Activated CD4-positive, alpha-beta T cell treated with anti-CD3 and anti-CD28 coated beads, Interleukin-2, Interleukin-6, amounts not matched to agents 100 ng/mL and 50 ng/mL, durations not matched to agents 16 hours and 8 hours (primary cell): ENCODE measurements at regions not wholly inside any gene's neighbourhood (a gene's known extent, or its start where the extent isn't known, plus 50 kb on each side); places are given as distances from the start of the nearest gene placed in this dataset.
"Not testable (repeated sequence)": the region's sequence is repeated elsewhere in the genome, so short reads cannot be mapped to it uniquely, and the experiment has no call there.

Source experiments
- DNase-seq: peaks from one replicate; pipeline ENCODE4 v3.0.0-alpha.2; 2020

DNA sequence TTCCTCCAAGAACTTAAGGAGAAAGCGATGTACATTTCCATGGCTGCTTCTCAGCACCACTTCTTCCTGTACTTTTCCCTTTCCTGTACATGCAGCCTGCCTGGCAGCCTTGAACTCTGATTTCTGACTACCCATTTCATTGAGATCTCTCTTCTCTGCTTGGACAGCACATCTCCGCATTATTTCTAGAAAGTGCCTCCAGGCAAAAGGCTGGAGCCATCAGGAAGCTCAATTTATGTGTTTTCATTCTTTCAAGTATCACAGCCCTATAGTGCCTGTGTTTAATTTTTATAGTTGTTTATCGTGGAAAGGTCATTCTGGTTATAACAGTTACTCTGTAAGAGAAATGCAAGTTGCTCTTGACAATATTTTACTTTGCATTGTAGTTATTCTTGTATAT, 688.0 kb upstream of the ANKRD30A start:
- DNase-seq = no peak

DNA sequence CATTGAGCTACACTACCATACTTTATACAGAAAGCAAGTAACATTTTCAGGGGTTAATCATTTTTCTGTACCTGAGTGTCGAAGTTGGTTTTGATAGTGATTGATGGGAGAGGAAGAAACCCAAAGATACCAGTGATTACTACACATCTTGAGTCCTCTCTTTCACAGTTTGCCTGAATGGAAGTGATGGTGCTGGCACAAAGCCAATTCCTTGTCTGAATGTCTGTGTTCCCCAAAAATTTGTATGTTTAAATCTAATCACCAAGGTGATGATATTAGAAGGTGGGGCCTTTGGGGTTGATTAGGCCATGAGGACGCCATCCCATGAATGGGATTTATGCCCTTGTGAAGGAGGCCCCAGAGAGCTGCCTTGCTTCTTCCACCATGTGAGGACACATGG, 696.9 kb upstream of the ANKRD30A start:
- no peak for DNase-seq

DNA sequence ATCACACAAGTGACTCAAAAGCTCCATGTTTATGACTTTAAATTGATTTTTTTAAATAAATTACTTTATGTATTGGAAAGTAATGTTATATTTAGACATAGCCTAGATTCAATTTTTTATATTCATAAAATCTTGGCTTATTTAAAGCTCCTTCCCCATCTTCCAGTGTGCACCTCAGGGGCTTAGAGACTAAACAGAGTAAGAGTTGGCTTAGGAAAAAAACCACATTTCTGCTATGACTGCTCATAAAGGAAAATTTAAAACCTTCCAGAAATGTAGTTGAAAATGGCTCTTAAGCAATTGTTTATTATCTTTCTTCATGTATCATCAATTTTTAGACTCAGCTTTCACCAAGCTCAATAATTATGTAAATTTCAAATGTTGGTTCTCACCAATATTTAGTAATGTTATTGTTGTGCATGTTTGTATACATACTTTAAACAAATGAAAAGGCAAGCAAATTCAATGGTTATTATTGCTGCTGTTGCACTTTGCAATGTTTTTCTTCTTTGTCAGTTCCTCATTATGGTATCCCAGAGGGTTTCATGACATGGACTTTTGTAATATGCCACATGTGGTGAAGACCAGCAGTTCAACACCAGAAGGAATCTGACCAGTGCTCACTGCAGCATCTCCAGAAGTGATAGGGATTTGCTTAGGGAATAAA, 700.1 kb upstream of the ANKRD30A start:
- no peak for DNase-seq

DNA sequence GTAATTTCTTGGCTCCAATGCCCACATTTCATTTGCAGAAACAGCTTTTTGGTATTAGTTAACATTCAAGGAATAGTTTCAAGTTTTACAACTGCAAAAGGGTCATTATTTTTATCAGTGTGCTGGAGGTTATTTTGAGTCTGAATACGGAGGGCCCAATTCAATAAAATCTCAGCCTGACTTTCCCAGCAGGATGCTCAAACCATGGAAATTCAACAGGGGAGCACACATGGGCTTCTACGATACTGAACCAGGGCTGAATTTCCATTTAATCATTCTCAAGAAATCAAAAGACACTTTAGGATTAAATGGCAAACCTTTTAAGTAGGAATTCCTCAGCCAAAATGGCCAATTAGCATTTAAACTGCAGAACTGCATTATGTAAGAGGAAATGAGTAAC, 700.9 kb upstream of the ANKRD30A start:
- DNase-seq = no peak

DNA sequence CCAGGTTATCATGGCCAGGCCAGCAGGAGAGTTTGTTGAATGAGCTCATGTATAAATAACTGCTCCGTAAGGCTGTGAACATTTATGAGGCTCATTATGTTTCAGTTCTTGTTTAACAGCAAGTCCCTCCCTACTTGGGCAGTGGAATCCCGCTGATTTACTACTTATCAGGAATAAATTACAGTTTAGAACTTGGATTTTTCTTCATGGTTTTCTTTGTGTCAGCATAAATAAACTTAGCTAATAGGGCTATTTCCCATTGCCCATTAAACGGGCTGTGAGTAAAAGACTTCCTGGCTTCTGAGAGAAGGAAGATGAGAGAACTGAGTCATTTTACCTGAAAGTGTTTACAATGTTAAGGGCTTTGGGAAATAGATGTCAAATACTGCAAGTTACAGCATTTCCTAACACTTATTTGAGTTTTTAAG, 701.6 kb upstream of the ANKRD30A start:
- no peak for DNase-seq

DNA sequence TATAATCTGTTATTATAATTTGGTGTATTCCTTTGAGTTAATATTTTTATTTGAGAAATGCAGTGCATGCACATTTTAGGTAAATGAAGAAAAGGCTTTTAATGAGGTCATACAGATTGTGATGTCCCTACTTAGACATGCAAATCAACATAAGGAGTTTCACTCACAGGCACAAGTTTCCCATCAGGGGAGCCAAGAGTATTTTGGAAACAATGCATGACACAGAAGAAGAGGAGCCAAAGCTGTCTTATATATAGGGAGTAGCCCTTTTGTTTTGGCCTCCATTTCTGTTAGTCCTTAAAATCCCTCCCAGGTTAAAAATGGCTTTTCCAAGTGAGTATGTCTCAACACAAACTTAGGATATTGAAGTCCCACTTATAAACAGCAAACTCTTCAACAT, 703.4 kb upstream of the ANKRD30A start:
- DNase-seq = no peak

DNA sequence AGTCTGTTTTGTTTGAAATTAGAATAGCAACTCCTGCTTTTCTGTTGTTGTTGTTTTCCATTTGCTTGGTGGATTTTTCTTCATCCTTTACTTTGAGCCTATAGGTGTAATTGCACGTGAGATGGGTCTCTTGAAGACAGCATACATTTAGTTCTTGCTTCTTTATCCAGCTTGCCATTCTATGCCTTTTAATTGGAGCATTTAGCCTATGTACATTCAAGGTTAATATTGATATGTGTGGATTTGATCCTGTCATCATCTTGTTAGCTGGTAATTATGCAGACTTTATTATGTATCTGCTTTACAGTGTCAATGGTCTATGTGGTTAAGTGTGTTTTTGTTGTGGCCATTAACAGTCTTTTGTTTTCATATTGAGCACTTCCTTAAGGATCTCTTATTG, 708.9 kb upstream of the ANKRD30A start:
- no peak for DNase-seq

DNA sequence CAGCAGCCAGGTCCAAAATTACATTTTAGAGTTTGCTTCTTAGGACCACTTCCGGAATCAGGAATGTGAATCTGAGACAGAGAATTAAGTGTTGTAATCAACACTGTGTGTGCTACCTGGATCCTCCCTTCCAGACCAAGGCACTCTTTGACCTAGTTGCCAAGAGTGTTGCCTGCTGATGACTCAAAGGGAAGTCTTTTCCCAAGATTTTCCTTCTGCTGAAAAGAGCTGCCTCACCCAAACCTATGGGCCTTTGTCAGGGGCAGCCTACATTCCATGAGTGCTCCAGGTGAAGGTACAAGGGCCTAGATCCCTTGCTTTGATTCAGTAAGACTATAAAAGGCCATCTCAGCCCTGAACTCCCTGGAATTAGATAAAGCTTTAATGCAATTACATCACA, 712.5 kb upstream of the ANKRD30A start:
- no peak for DNase-seq

DNA sequence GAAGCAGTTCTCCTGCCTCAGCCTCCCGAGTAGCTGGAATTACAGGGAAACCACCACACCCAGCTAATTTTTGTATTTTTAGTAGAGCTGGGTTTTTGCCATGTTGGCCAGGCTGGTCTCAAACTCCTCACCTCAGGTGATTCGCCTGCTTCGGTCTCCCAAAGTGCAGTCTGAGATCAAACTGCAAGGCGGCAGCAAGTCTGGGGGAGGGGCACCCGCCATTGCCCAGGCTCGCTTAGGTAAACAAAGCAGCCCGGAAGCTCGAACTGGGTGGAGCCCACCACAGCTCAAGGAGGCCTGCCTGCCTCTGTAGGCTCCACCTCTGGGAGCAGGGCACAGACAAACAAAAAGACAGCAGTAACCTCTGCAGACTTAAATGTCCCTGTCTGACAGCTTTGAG, 725.2 kb upstream of the ANKRD30A start:
- DNase-seq = not testable (repeated sequence)

DNA sequence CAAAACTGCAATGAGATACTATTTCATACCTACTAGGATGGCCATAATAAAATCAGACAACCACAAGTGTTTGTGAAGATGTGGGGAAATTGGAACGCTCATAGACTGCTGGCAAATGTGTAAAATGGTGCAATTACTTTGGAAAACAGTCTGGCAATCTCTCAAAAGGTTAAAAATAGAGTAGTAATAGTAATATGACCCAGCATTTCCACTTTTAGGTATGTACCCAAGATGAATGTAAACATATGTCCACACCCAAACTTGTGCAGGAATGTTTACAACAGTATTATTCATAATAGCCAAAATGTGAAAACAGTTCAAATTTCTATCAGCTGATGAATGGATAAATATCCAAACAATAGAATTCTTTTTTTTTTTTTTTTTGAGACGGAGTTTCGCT, 731.6 kb upstream of the ANKRD30A start:
- no peak for DNase-seq

DNA sequence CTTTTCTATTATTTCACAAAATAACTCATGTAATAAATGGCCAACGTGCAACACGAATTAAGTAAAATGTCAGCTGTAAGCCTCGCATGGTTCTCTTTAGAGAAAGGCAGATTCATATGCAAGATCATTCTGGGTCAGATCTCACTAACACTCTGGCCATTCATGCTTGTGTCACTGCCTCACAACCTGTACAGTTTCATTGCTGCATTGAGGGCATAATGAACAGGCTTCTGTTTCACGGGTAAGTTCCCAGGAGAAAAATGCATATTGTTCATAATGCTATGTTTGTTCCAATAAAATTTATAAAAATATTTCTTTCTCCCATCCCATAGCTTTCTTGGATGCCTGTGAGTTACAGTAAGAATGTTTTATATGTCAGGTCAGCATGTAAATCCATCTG, 734.0 kb upstream of the ANKRD30A start:
- DNase-seq = no peak

DNA sequence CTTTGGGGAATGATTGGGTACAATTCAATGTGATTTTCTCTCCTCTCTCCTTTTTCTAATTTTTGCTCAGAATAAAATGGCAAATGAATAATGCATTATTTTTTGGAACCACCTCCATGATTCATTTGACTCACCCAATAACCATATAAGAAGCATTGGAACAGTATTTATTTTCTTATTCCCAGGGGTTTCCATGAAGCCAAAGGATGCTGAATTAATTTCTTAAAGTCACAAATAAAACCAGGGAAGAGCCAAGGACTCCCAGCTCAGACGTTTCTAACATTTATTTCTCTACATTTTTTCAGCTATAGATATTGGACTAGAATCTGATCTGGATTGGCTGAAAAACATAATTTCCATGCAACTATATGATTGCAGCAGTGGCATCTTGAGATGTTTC, 735.2 kb upstream of the ANKRD30A start:
- DNase-seq = no peak

DNA sequence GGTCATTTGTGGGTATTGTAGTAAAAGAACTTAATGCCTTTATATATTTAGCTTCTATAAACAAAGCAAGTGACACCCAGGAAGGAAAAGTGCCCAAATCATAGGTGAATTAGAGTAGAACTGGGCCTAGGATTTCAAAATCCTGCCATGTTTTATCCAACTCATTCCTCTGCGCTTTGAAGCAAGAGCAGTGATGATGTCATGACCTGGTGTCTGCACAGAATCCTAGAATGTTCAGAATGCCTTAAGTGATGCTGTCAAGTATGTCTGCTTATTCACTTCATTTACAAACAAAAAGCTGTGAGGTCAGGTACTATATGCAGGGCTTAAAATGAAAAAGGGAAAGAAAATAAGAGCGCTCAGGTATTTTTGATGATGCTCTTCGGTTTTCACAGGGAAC, 737.2 kb upstream of the ANKRD30A start:
- DNase-seq = no peak

DNA sequence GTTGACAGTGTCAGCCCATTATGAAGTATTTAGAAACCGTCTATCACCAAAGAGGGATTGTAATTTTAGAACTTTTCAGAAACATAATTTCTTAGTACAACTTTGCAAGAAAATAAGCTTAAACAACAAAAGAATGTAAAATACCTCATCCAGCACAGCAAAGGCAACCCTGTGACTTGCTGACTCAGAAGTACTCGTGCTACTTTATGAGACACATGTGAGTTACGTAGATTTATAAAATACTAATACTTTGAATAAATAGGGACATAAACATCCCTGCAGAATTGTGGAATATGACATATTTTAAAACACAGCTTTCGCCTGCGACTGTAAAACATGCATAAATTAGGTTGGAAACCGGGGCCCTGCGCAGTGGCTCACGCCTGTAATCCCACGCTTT, 739.7 kb upstream of the ANKRD30A start:
- DNase-seq = no peak

DNA sequence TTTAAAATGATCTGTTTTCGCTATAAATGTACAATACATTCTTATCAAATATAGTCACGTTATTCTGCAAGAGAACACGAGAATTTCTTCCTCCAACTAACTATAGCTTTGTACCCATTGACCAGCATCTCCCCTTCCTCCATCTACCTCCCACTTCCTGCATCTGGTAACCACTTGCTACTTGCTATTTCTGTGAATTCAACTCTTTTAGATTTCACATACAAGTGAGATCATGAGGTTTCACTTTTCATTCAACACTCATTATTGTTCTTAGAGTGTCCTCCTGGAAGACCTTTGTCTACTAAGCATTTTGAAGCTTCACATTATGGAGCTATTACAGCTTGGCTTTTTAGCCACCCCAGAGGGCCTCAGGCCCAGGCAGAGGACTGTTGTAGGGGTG, 741.3 kb upstream of the FZD8 start:
- no peak for DNase-seq

DNA sequence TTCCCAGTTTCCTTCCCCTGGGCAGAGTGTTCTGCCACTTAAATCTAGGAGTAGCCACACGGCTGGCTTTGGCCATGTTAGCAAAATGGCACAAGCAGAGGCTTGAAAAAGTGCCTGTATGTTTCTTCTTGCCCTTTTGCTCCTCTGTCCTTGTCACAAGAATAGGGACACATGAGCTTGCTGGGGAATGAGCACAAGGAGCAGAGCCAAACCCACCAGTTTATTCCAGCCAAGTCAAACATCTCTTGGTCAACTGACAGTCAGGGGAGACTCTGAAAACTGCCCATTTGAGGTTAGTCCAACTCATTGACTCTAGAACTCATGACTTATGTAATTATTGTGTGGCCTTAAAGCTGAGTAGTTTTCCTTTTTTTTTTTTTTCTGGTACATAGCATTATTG, 739.7 kb upstream of the FZD8 start:
- no peak for DNase-seq

DNA sequence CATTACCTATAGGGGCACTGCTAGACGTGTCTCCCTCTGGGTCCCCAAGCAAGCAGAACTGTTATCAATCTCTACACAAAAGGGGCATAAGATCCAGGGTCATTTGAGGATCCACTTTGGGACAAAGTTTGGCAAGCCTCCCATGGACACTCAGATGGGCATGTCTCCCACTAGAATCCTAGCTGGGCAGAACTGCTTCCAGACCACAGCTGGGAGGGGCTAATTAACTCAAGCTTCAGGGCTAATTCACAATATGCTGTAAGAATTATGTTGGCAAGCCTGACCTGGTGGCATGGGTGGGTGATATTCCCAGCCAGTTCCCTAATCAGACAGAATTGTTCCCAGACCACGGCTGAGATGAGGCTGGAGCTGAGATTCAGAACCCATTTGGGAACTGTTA, 738.4 kb upstream of the FZD8 start:
- no peak for DNase-seq

DNA sequence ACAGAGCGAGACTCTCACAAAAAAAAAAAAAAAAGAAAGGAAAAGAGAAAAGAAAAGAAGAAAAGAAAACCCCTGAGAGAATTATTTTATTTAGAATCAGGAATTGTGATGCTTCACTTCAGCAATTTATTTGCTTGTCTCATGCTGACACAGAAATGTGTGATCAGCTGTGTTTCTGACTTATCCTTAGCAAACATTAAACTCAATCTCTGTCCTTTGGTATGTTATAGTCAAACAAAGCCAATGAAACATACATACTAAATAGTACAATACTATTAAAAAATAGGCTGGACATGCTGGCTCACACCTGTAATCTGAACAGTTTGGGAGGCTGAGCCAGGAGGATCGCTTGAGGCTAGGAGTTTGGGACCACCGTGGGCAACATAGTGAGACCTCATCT, 733.0 kb upstream of the FZD8 start:
- no peak for DNase-seq

DNA sequence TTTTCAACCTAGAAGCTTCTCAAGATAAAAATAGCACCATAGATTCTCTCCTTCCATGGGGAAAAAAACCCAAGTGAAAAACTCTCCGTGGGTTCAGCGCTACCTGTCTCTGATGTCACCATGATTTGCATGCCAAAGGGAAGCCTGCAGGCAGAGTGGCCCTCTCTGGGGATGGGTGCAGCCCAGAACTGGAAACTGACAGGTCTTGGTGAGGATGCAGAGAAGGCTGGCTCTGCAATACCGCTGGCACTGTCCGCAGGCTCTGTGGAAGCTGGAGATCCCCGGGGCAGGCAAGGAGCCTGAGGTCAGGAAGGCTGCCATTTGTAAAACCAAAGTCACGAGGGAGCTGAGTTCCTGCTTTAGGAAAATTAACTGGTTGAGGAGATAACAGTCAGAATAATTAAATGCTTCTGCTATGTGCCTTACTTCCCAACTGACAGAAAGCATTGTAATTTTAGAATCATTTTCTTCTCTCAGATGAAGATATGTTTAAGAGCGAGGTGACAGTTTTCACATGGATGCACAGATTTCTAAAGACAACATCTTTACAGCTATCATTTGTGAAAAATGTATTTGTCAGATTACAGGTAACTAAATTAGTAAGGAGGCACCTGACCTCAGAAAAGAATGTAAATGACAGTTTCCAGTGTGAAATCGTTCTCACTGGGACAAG, 731.5 kb upstream of the FZD8 start:
- no peak for DNase-seq

DNA sequence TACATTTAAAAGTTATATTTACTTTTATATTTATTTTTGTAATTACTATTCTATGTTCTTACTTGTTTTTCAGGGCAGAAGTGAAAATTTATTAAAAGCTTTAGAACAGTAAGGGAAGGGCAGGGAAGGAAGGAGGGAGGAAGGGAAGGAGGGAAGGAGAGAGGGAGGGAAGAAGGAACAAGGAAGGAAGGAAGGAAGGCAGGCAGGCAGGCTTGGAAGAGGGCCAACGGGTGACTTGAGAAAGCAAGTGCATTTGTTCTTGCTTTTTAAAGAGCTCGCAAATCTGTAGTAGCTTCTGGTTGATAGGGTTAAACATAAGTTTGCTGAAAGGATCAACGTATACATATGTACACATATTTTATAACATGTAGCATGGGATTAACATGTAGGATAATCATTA, 725.3 kb upstream of the FZD8 start:
- DNase-seq = no peak

DNA sequence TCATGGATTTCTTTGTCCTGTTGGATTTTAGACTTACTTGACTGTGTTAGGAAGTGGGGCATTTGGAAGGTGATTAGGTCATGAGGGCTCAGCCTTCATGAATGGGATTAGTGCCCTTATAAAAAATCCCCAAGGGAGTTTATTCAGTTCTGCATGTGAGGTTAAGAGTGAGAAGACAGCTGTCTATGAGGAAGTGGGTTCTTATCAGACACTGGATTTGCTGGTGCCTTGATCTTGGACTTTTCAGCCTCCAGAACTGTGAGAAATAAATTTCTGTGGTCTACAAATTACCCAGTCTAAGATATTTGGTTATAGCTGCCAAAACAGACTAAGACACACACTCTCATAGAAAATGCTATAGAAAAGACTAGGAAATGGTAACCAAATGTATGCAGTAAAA, 724.7 kb upstream of the FZD8 start:
- DNase-seq = no peak

DNA sequence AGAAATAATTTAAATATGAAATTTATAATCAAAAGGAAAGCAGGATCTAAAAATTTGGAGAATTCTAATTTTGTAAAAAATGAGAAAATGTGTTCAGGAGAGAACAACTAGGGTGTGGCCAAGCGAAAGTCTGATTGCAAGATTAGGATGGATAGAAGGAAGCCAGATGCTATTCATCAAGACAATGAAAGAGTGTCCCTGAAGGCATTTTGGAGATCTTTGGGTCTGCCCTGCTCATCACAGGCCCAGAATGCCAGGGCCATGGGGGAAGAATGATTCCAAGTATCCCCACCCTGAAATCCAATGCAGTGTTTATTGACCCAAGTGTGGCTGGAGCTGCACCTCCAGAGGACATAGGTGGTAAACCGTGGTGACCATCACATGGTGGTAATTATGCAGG, 724.0 kb upstream of the FZD8 start:
- no peak for DNase-seq

DNA sequence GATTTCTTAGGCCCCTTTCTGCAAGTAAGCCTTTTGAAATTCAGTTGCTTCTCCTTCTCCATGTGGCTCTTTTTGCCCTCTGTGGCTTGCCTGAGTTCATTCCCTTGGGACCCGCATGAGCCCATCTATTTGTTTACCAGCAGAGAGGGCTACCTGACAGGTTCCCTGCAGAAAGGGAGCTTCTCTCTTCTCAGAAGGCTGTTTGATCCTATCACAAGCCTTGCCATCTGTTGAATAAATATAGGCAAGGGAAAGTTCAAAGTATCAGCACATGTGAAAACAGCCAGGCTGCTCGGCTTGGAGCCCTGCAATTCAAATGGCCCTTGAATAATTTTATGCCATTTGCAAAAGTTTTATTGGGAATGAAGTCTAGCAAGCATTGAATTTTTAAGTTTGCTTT, 720.2 kb upstream of the FZD8 start:
- no peak for DNase-seq

DNA sequence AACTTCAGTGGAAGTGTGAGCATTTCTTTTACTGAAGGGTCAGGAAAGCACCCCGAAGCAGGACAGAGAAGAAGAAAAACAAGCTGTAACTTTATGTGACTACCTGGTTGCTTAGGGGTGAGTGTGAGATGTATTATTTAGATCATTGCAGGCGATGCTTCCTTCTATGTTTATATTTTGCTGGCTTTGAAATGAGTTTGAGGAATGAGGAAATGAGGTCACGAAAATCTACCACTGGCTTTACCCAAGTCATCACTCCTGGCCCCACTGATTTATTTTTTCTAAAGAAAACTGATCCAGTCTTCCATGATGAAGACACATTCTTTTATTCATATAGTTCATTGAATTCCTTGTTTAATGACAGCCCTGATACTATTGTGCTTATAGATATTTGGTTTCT, 716.6 kb upstream of the FZD8 start:
- DNase-seq = no peak

DNA sequence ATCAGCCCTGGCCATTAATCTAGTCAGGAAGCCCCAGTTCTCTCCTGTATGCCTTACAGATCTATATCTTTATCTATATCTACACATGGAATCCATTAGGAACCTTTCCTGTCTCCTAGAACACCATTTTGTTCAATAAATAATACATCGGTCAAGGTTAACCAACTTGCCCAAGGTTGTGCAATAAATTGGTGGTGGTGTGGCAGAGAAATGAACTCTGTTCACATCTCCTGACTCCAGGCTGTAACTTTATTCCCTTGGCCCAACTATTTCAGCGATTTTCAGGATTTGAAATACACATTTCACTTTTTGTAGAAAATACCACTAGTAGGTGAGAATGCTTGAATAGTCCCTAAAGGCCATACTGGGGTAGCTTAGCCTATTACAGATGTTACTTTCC, 712.5 kb upstream of the FZD8 start:
- no peak for DNase-seq
